ENCODE measurements at regions not wholly inside any gene's neighbourhood (a gene's known extent, or its start where the extent isn't known, plus 50 kb on each side); places are given as distances from the start of the nearest gene placed in this dataset.
"Not testable (repeated sequence)": the region's sequence is repeated elsewhere in the genome, so short reads cannot be mapped to it uniquely, and the experiment has no call there.

DNA sequence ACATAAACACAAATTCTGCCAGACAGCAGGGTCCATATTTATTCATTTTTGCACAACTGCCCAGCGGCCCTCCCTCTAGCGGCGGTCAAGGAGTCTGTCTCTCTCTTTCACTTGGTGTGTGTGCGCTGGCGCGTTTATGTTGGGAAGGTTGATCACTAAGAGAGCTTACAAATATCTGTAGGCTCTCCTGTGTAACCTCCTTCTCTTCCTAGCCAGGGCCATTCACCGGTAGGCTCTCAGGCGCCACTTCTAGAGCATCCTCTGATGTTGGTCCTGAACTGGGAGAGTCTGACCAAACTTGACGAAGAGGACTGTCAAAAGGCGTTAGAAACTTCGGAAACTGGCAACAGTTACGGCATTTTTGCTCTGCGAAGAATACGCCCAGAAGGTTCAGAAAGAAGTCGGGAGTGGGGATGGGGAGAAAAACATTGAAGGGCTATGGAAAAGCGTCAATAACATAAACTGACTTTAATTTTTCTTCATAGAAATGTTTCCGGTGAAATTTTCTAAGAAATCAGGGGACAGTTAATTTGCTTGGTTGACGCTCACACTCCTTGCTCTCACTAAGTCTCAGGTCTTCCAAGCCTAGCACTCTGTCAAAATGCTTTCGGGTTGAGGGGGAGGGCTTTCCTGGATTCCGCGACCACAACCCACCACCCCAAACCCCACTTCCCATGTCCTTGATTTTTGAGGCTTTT, 731.1 kb downstream of the ZWINT start:
- Histone ChIP-seq H3K9ac (ENCODE audit: insufficient read depth in 1 of 2, low read length in 2 of 2) (peak overlapping the region in 1 of 2 donors; percentile 4), H3K9me3 (ENCODE audit: control insufficient read depth in 4 of 4, insufficient read depth in 3 of 4, low read length in 3 of 4) (peaks cover 0 to 3% (median 0%) of the 10 kb centered on the region in 4 donors), H3K36me3 (ENCODE audit: control insufficient read depth in 4 of 4, insufficient read depth in 4 of 4, low read length in 4 of 4) (no peaks in the 10 kb centered on the region), H3K4me3 (peak overlapping the region; percentile 17), H3K4me1 (ENCODE audit: control insufficient read depth in 5 of 5, insufficient read depth in 5 of 5, low read length in 5 of 5) (peaks cover 0 to 18% (median 0%) of the 10 kb centered on the region in 5 donors), H3K27me3 (ENCODE audit: control insufficient read depth in 3 of 3, insufficient read depth in 3 of 3, low read length in 2 of 3) (peaks cover 0 to 34% (median 30%) of the 10 kb centered on the region in 3 donors), H3K27ac (ENCODE audit: low read depth in 1 of 2, low read length in 1 of 2) (peak overlapping the region in 1 of 2 donors; percentile 69)
- ATAC-seq (ENCODE audit: insufficient read depth, low FRiP score): no peak
- DNase-seq: peak; percentile 64 to 79 (median 78)
- TF ChIP-seq, protein P1, sequence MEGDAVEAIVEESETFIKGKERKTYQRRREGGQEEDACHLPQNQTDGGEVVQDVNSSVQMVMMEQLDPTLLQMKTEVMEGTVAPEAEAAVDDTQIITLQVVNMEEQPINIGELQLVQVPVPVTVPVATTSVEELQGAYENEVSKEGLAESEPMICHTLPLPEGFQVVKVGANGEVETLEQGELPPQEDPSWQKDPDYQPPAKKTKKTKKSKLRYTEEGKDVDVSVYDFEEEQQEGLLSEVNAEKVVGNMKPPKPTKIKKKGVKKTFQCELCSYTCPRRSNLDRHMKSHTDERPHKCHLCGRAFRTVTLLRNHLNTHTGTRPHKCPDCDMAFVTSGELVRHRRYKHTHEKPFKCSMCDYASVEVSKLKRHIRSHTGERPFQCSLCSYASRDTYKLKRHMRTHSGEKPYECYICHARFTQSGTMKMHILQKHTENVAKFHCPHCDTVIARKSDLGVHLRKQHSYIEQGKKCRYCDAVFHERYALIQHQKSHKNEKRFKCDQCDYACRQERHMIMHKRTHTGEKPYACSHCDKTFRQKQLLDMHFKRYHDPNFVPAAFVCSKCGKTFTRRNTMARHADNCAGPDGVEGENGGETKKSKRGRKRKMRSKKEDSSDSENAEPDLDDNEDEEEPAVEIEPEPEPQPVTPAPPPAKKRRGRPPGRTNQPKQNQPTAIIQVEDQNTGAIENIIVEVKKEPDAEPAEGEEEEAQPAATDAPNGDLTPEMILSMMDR (IDR thresholded peaks at IDR 0.05; ENCODE audit: control extremely low read depth, extremely low read depth): no peak
- WGBS, 2 donors: 3% methylated on average over 21 of the region's 21 CpGs

DNA sequence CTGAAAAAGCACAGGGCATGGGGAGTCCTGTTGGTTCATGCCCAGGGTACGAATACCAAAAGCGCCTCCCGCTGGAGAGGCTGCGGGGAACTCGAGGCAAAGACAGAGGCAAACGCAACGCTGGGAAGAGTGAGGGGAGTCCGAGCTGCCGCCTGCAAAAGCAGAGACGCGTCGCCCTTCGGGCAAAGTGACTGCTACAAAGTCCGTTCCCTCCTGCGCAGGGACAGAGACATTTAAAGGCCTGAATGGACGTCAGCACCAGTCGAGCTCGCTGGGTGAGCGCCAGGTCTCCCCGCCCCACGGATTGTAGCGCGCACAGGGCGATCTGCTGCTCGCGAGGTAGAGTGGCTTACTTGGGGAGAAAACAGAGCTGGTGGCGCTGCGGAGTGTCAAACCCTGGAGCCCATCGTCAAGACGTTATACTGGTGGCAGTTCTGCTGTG, 732.8 kb downstream of the ZWINT start:
- H3K4me3 ChIP-seq: peak overlapping the region; percentile 6
- peaks cover 0 to 39% (median 32%) of the 10 kb centered on the region in 3 donors for H3K27me3 ChIP-seq (ENCODE audit: control insufficient read depth in 3 of 3, insufficient read depth in 3 of 3, low read length in 2 of 3)
- ATAC-seq (ENCODE audit: insufficient read depth, low FRiP score): no peak
- peaks cover 0 to 18% (median 0%) of the 10 kb centered on the region in 5 donors for H3K4me1 ChIP-seq (ENCODE audit: control insufficient read depth in 5 of 5, insufficient read depth in 5 of 5, low read length in 5 of 5)
- TF ChIP-seq, protein P1 (IDR thresholded peaks at IDR 0.05; ENCODE audit: control extremely low read depth, extremely low read depth): no peak
- H3K36me3 ChIP-seq (ENCODE audit: control insufficient read depth in 4 of 4, insufficient read depth in 4 of 4, low read length in 4 of 4): no peaks in the 10 kb centered on the region
- peaks cover 0 to 3% (median 0%) of the 10 kb centered on the region in 4 donors for H3K9me3 ChIP-seq (ENCODE audit: control insufficient read depth in 4 of 4, insufficient read depth in 3 of 4, low read length in 3 of 4)
- no peak overlapping the region for H3K27ac ChIP-seq (ENCODE audit: low read depth in 1 of 2, low read length in 1 of 2)
- WGBS, 2 donors: 1 to 4% methylated on average over 30 of the region's 30 CpGs
- DNase-seq: peak; percentile 34 to 48 (median 44)
- H3K9ac ChIP-seq (ENCODE audit: insufficient read depth in 1 of 2, low read length in 2 of 2): peak overlapping the region; percentile 5 to 38

DNA sequence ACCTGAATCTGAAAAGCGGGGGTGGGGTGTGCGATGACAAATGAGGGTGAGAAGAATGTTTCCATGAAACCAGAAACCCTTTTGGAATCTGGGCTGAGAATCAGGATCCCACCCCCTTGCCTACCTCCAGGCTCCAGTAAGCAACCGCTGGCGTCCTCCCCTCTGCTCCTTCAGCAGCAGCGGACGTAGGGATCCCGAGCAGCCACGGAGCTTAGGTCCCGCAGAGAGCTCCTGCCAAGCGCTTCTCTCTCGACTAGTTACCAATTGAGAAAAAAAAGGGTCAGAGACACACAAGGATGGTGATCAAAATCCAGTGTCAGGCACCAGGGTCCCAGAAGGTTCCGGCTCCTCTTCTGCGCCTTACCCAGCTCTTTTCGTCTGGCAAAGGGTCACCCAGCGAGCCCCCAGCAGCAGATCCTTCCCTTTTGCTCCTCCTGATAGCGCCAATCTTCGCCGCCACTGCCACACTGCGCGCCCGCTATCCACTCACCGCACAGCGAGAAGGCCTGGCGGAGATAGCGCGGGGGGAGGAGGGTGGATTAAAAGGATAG, 733.5 kb downstream of the ZWINT start:
- WGBS, 2 donors: 3 to 5% methylated on average over 26 of the region's 26 CpGs
- Histone ChIP-seq H3K9ac (ENCODE audit: insufficient read depth in 1 of 2, low read length in 2 of 2) (peak overlapping the region in 1 of 2 donors; percentile 5), H3K9me3 (ENCODE audit: control insufficient read depth in 4 of 4, insufficient read depth in 3 of 4, low read length in 3 of 4) (peaks cover 0 to 3% (median 0%) of the 10 kb centered on the region in 4 donors), H3K4me1 (ENCODE audit: control insufficient read depth in 5 of 5, insufficient read depth in 5 of 5, low read length in 5 of 5) (peaks cover 0 to 18% (median 0%) of the 10 kb centered on the region in 5 donors), H3K27me3 (ENCODE audit: control insufficient read depth in 3 of 3, insufficient read depth in 3 of 3, low read length in 2 of 3) (peaks cover 0 to 39% (median 32%) of the 10 kb centered on the region in 3 donors), H3K4me3 (no peak overlapping the region), H3K27ac (ENCODE audit: low read depth in 1 of 2, low read length in 1 of 2) (no peak overlapping the region), H3K36me3 (ENCODE audit: control insufficient read depth in 4 of 4, insufficient read depth in 4 of 4, low read length in 4 of 4) (no peaks in the 10 kb centered on the region)
- TF ChIP-seq, protein P1 (IDR thresholded peaks at IDR 0.05; ENCODE audit: control extremely low read depth, extremely low read depth): no peak
- peak; percentile 31 to 40 (median 33) for DNase-seq
- ATAC-seq (ENCODE audit: insufficient read depth, low FRiP score): no peak

DNA sequence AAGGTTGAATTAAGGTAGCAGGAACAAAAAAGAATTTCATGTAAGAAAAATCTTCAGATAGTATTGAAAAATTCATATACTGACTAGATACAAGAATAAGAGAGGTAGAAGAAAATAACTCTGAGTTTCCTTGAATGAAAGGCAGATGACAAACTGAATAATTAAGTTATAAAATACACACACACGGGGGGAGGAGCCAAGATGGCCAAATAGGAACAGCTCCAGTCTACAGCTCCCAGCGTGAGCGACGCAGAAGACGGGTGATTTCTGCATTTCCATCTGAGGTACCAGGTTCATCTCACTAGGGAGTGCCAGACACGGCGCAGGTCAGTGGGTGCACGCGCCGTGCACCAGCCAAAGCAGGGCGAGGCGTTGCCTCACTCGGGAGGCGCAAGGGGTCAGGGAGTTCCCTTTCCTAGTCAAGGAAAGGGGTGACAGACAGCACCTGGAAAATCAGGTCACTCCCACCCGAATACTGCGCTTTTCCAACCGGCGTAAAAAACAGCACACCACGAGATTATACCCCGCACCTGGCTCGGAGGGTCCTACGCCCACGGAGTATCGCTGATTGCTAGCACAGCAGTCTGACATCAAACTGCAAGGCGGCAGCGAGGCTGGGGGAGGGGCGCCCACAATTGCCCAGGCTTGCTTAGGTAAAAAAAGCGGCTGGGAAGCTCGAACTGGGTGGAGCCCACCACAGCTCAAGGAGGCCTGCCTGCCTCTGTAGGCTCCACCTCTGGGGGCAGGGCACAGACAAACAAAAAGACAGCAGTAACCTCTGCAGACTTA, 759.2 kb downstream of the ZWINT start:
- not testable (repeated sequence) for H3K36me3 ChIP-seq (ENCODE audit: control insufficient read depth in 4 of 4, insufficient read depth in 4 of 4, low read length in 4 of 4); DNase-seq; H3K9ac ChIP-seq (ENCODE audit: insufficient read depth in 1 of 2, low read length in 2 of 2); H3K9me3 ChIP-seq (ENCODE audit: control insufficient read depth in 4 of 4, insufficient read depth in 3 of 4, low read length in 3 of 4); H3K4me3 ChIP-seq; H3K4me1 ChIP-seq (ENCODE audit: control insufficient read depth in 5 of 5, insufficient read depth in 5 of 5, low read length in 5 of 5); ATAC-seq (ENCODE audit: insufficient read depth, low FRiP score); H3K27ac ChIP-seq (ENCODE audit: low read depth in 1 of 2, low read length in 1 of 2); H3K27me3 ChIP-seq (ENCODE audit: control insufficient read depth in 3 of 3, insufficient read depth in 3 of 3, low read length in 2 of 3)
- 2 to 3% methylated on average over 29 of the region's 29 CpGs for WGBS, 2 donors

Measured in lung (tissue), 11 donors.